HCT116 (cell line): ENCODE measurements at regions not wholly inside any gene's neighbourhood (a gene's known extent, or its start where the extent isn't known, plus 50 kb on each side); places are given as distances from the start of the nearest gene placed in this dataset.

ENCODE experiments used
- POLR2A ChIP-seq: IDR thresholded peaks from 2 replicates; pipeline ENCODE4 v1.7.0; 2011; ENCODE audit warnings: borderline replicate concordance; ENCODE audit not compliant: insufficient read depth, insufficient read length; ENCODE audit errors: extremely low read depth
- TF ChIP-seq, protein P1 (sequence below): IDR thresholded peaks from 2 replicates; pipeline ENCODE4 v1.6.1; 2012
- TF ChIP-seq, protein P2 (sequence below): IDR thresholded peaks from 2 replicates; pipeline ENCODE4 v1.6.1; 2012
- TF ChIP-seq, protein P3 (sequence below), 3 experiments: fragments of 200-600 bp in 1 of 3; sonication (generic) in 1 of 3; IDR thresholded peaks in 2 of 3; conservative IDR thresholded peaks in 1 of 3; 2 replicates each; pipeline ENCODE4 v1.5.1; 2012 to 2017; ENCODE audit warnings: low read depth in 2 of 3, low read length in 2 of 3, antibody characterized with exemption in 1 of 3, borderline replicate concordance in 1 of 3, control low read depth in 1 of 3, mild to moderate bottlenecking in 1 of 3, mixed read lengths in 1 of 3, mixed run types in 1 of 3, moderate library complexity in 1 of 3; ENCODE audit not compliant: insufficient read depth in 1 of 3

DNA sequence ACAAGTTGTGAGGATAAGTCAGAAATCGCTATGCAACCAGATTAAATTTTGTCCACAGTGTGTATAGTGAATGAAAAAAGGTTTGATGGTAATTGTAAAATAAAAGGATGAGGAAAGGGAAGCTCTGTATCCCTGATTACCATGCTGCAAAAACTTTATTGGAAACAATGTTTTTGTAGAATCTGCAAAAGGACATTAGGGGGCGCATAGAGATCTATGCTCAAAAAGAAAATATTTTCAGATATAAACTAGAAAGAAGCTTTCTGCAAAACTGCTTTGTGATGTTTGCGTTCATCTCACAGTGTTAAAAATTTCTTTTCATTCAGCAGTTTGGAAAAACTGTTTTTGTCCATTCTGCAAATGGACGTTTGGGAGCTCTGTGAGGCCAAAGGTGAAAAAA lies 390.5 kb downstream of the OR4C45 start:
- TF ChIP-seq, protein P1, sequence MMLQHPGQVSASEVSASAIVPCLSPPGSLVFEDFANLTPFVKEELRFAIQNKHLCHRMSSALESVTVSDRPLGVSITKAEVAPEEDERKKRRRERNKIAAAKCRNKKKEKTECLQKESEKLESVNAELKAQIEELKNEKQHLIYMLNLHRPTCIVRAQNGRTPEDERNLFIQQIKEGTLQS: no peak
- TF ChIP-seq POLR2A: no peak
- TF ChIP-seq, protein P2, sequence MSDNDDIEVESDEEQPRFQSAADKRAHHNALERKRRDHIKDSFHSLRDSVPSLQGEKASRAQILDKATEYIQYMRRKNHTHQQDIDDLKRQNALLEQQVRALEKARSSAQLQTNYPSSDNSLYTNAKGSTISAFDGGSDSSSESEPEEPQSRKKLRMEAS: no peak
- TF ChIP-seq, protein P3, sequence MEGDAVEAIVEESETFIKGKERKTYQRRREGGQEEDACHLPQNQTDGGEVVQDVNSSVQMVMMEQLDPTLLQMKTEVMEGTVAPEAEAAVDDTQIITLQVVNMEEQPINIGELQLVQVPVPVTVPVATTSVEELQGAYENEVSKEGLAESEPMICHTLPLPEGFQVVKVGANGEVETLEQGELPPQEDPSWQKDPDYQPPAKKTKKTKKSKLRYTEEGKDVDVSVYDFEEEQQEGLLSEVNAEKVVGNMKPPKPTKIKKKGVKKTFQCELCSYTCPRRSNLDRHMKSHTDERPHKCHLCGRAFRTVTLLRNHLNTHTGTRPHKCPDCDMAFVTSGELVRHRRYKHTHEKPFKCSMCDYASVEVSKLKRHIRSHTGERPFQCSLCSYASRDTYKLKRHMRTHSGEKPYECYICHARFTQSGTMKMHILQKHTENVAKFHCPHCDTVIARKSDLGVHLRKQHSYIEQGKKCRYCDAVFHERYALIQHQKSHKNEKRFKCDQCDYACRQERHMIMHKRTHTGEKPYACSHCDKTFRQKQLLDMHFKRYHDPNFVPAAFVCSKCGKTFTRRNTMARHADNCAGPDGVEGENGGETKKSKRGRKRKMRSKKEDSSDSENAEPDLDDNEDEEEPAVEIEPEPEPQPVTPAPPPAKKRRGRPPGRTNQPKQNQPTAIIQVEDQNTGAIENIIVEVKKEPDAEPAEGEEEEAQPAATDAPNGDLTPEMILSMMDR (IDR thresholded peaks at IDR 0.05 in 2 of 3, conservative IDR thresholded peaks at IDR 0.05 in 1 of 3; ENCODE audit: borderline replicate concordance in 1 of 3, insufficient read depth in 1 of 3, low read depth in 2 of 3, low read length in 2 of 3): no peak
